Keratinocyte (primary cell): ENCODE measurements at regions not wholly inside any gene's neighbourhood (a gene's known extent, or its start where the extent isn't known, plus 50 kb on each side); places are given as distances from the start of the nearest gene placed in this dataset.

Experiments
- DNase-seq: peaks from one replicate; pipeline ENCODE4 v3.0.0-alpha.2; 2011; ENCODE audit warnings: low read depth, missing footprints, low spot score
- FAIRE-seq: peaks from 2 replicates; lab custom pipeline; 2011; peaks lifted over from hg19 to GRCh38; lab: Jason Lieb, UNC
- H2AFZ ChIP-seq: 2 replicates; pipeline ENCODE4 v1.6.0; 2012; ENCODE audit warnings: low read length, control low read depth, inconsistent platforms; ENCODE audit not compliant: control insufficient read depth
- H3K27ac ChIP-seq: 2 replicates; pipeline ENCODE4 v1.5.1; 2011; ENCODE audit warnings: low read length; ENCODE audit not compliant: control insufficient read depth, insufficient read depth
- H3K27me3 ChIP-seq: 3 replicates; pipeline ENCODE4 v1.6.0; 2011; ENCODE audit warnings: low read length; ENCODE audit not compliant: control insufficient read depth, insufficient read depth; ENCODE audit errors: extremely low read depth
- H3K36me3 ChIP-seq, 2 experiments: 2 replicates in 1 of 2; 3 replicates in 1 of 2; pipeline ENCODE4 v1.5.1; 2011; ENCODE audit warnings: low read length in 2 of 2, mild to moderate bottlenecking in 1 of 2; ENCODE audit not compliant: control insufficient read depth in 2 of 2, insufficient read depth in 2 of 2; ENCODE audit errors: extremely low read depth in 1 of 2
- H3K4me1 ChIP-seq: 3 replicates; pipeline ENCODE4 v1.5.1; 2011; ENCODE audit warnings: low read length; ENCODE audit not compliant: control insufficient read depth, insufficient read depth; ENCODE audit errors: extremely low read depth
- H3K4me2 ChIP-seq: 3 replicates; pipeline ENCODE4 v1.6.0; 2011; ENCODE audit warnings: low read depth, low read length; ENCODE audit not compliant: control insufficient read depth, insufficient read depth; ENCODE audit errors: extremely low read depth
- H3K4me3 ChIP-seq, 3 experiments: fragments of 200-600 bp in 1 of 3; sonication (generic) in 1 of 3; 2 replicates in 2 of 3; 3 replicates in 1 of 3; pipeline ENCODE4 v1.5.1; 2011 to 2016; ENCODE audit warnings: low read length in 3 of 3, mild to moderate bottlenecking in 3 of 3, control low read depth in 2 of 3, inconsistent platforms in 1 of 3, low read depth in 1 of 3, mixed read lengths in 1 of 3, mixed run types in 1 of 3, moderate library complexity in 1 of 3; ENCODE audit not compliant: control insufficient read depth in 2 of 3, insufficient read depth in 2 of 3; ENCODE audit errors: extremely low read depth in 1 of 3
- H3K79me2 ChIP-seq: 2 replicates; pipeline ENCODE4 v1.6.0; 2012; ENCODE audit warnings: low read length; ENCODE audit not compliant: control insufficient read depth, insufficient read depth
- H3K9ac ChIP-seq: 3 replicates; pipeline ENCODE4 v1.6.0; 2011; ENCODE audit warnings: low read length; ENCODE audit not compliant: control insufficient read depth, insufficient read depth; ENCODE audit errors: extremely low read depth
- H3K9me1 ChIP-seq: 3 replicates; pipeline ENCODE4 v1.6.0; 2011; ENCODE audit warnings: low read length; ENCODE audit not compliant: control insufficient read depth, insufficient read depth; ENCODE audit errors: extremely low read depth
- H3K9me3 ChIP-seq: 2 replicates; pipeline ENCODE4 v1.5.1; 2012; ENCODE audit warnings: low read depth, low read length; ENCODE audit not compliant: control insufficient read depth
- H4K20me1 ChIP-seq: 3 replicates; pipeline ENCODE4 v1.6.0; 2011; ENCODE audit warnings: low read length; ENCODE audit not compliant: control insufficient read depth, insufficient read depth; ENCODE audit errors: extremely low read depth
- CTCF ChIP-seq, 3 experiments: IDR thresholded peaks in 1 of 3; conservative IDR thresholded peaks in 1 of 3; optimal IDR thresholded peaks in 1 of 3; 2 replicates in 2 of 3; 3 replicates in 1 of 3; pipeline versions ENCODE3 to v1.5.1; 2011; ENCODE audit warnings: low read length in 3 of 3, mild to moderate bottlenecking in 3 of 3, moderate library complexity in 2 of 3, control low read depth in 1 of 3, inconsistent platforms in 1 of 3; ENCODE audit not compliant: insufficient read depth in 2 of 3; ENCODE audit errors: extremely low read depth in 1 of 3
- EZH2 ChIP-seq: IDR thresholded peaks from one replicate; pipeline ENCODE4 v1.6.1; 2012; ENCODE audit warnings: inconsistent platforms, mild to moderate bottlenecking, low read length, moderate library complexity
- dilution Hi-C: fragments of 300-500 bp; cut with MboI; formaldehyde crosslinking; loops from one replicate; pipeline ENCODE4 v1.7.0; 2020; ENCODE audit warnings: low sequenced_read_pairs; ENCODE audit not compliant: extremely low pct_ligation_motif_present

- Histone ChIP-seq H3K9me1 (no peaks in the 10 kb centered on the region), H3K36me3 (no peaks in the 10 kb centered on the region), H4K20me1 (no peaks in the 10 kb centered on the region), H3K27me3 (peaks cover 21% of the 10 kb centered on the region), H3K9me3 (no peaks in the 10 kb centered on the region), H3K4me3 (no peak overlapping the region), H3K27ac (no peak overlapping the region), H3K79me2 (no peaks in the 10 kb centered on the region), H3K4me2 (no peak overlapping the region), H3K4me1 (no peaks in the 10 kb centered on the region), H3K9ac (no peak overlapping the region), H2AFZ (no peak overlapping the region)
- no peak for DNase-seq
- no peak for FAIRE-seq
- TF ChIP-seq CTCF (optimal IDR thresholded peaks at IDR 0.05 in 1 of 3, IDR thresholded peaks at IDR 0.05 in 1 of 3, conservative IDR thresholded peaks at IDR 0.05 in 1 of 3; ENCODE audit: extremely low read depth in 1 of 3, insufficient read depth in 2 of 3, low read length in 3 of 3) (no peak), EZH2 (no peak)
- dilution Hi-C loops, result no loop called here
Measured at GRCh38 chr5:110108520-110108919, 418.8 kb downstream of the MAN2A1 start.

- Histone ChIP-seq H3K27ac (no peak overlapping the region), H3K9me1 (no peaks in the 10 kb centered on the region), H3K27me3 (peaks cover 18% of the 10 kb centered on the region), H3K9ac (no peak overlapping the region), H3K9me3 (no peaks in the 10 kb centered on the region), H3K4me1 (no peaks in the 10 kb centered on the region), H2AFZ (no peak overlapping the region), H4K20me1 (no peaks in the 10 kb centered on the region), H3K36me3 (no peaks in the 10 kb centered on the region), H3K4me2 (no peak overlapping the region), H3K79me2 (no peaks in the 10 kb centered on the region), H3K4me3 (no peak overlapping the region)
- no peak for DNase-seq
- dilution Hi-C loops, result no loop called here
- no peak for FAIRE-seq
- TF ChIP-seq CTCF (optimal IDR thresholded peaks at IDR 0.05 in 1 of 3, IDR thresholded peaks at IDR 0.05 in 1 of 3, conservative IDR thresholded peaks at IDR 0.05 in 1 of 3; ENCODE audit: extremely low read depth in 1 of 3, insufficient read depth in 2 of 3, low read length in 3 of 3), result no peak
- no peak for TF ChIP-seq EZH2
Measured at GRCh38 chr5:110109667-110110066, 419.9 kb downstream of the MAN2A1 start.
